A172 (cell line): ENCODE measurements at regions not wholly inside any gene's neighbourhood (a gene's known extent, or its start where the extent isn't known, plus 50 kb on each side); places are given as distances from the start of the nearest gene placed in this dataset.
"Not testable (repeated sequence)": the region's sequence is repeated elsewhere in the genome, so short reads cannot be mapped to it uniquely, and the experiment has no call there.

Experiments used
- DNase-seq: peaks from one replicate; pipeline ENCODE4 v3.0.0-alpha.2; 2015; ENCODE audit warnings: low spot score

GRCh38 chr11:31958076-31958735 is 132.7 kb upstream of the RCN1 start:
- DNase-seq: peak; percentile 17

GRCh38 chr11:31957674-31958073 is 133.2 kb upstream of the RCN1 start:
- DNase-seq: no peak

GRCh38 chr11:31956310-31956709 is 134.6 kb upstream of the RCN1 start:
- DNase-seq: no peak

- no peak for DNase-seq
These were observed 135.0 kb upstream of the RCN1 start for GRCh38 chr11:31955838-31956237.

GRCh38 chr11:31953803-31954327 is 137.0 kb upstream of the RCN1 start:
- DNase-seq: no peak

GRCh38 chr11:31949733-31950200 is 138.6 kb upstream of the PAX6 start:
- DNase-seq: not testable (repeated sequence)

GRCh38 chr11:31947051-31947450 is 135.9 kb upstream of the PAX6 start:
- no peak for DNase-seq

GRCh38 chr11:31943056-31943780 is 132.1 kb upstream of the PAX6 start:
- no peak for DNase-seq

GRCh38 chr11:31940371-31941037 is 129.4 kb upstream of the PAX6 start:
- DNase-seq: peak; percentile 28

GRCh38 chr11:31939004-31939403 is 127.9 kb upstream of the PAX6 start:
- DNase-seq: no peak

- DNase-seq: no peak
These were observed 125.2 kb upstream of the PAX6 start for GRCh38 chr11:31936312-31936711.

- no peak for DNase-seq
These were observed 121.8 kb upstream of the PAX6 start for GRCh38 chr11:31932879-31933278.

- DNase-seq: no peak
These were observed 116.9 kb upstream of the PAX6 start for GRCh38 chr11:31927982-31928381.

GRCh38 chr11:31926816-31927528 is 115.8 kb upstream of the PAX6 start:
- no peak for DNase-seq

GRCh38 chr11:31926106-31926505 is 115.0 kb upstream of the PAX6 start:
- DNase-seq: no peak

GRCh38 chr11:31922450-31922849 is 111.3 kb upstream of the PAX6 start:
- DNase-seq: no peak

GRCh38 chr11:31921081-31921480 is 110.0 kb upstream of the PAX6 start:
- DNase-seq: peak; percentile 7

GRCh38 chr11:31919175-31919574 is 108.1 kb upstream of the PAX6 start:
- no peak for DNase-seq

- no peak for DNase-seq
These were observed 104.7 kb upstream of the PAX6 start for GRCh38 chr11:31915867-31916266.

GRCh38 chr11:31913985-31914384 is 102.9 kb upstream of the PAX6 start:
- DNase-seq: no peak

GRCh38 chr11:31912808-31913207 is 101.7 kb upstream of the PAX6 start:
- no peak for DNase-seq
